DND-41 (cell line): ENCODE measurements at regions not wholly inside any gene's neighbourhood (a gene's known extent, or its start where the extent isn't known, plus 50 kb on each side); places are given as distances from the start of the nearest gene placed in this dataset.

ENCODE experiments used
- ATAC-seq: fragments of 200-7000 bp; cut with Tn5 transposase; 3 replicates; pipeline ENCODE4 v1.9.1; 2021; ENCODE audit warnings: low read depth; ENCODE audit not compliant: insufficient read depth
- DNase-seq: peaks from one replicate; pipeline ENCODE4 v3.0.0-alpha.2; 2020
- H2AFZ ChIP-seq: 2 replicates; pipeline ENCODE4 v1.6.0; 2012; ENCODE audit warnings: low read depth, low read length
- H3K27ac ChIP-seq: 2 replicates; pipeline ENCODE4 v1.5.1; 2012; ENCODE audit warnings: low read length, inconsistent platforms
- H3K27me3 ChIP-seq: fragments of 200-600 bp; sonication (generic); 2 replicates; pipeline ENCODE4 v1.6.0; 2012; ENCODE audit warnings: low read length, mild to moderate bottlenecking, inconsistent platforms; ENCODE audit not compliant: insufficient read depth, poor library complexity
- H3K36me3 ChIP-seq: 2 replicates; pipeline ENCODE4 v1.5.1; 2012; ENCODE audit warnings: low read length, inconsistent platforms; ENCODE audit not compliant: insufficient read depth
- H3K4me1 ChIP-seq: 2 replicates; pipeline ENCODE4 v1.5.1; 2012; ENCODE audit warnings: mild to moderate bottlenecking, low read length; ENCODE audit not compliant: insufficient read depth
- H3K4me2 ChIP-seq: 2 replicates; pipeline ENCODE4 v1.6.0; 2012; ENCODE audit warnings: mild to moderate bottlenecking, moderate library complexity, low read length, inconsistent platforms; ENCODE audit not compliant: insufficient read depth
- H3K4me3 ChIP-seq, 2 experiments: fragments of 200-600 bp in 1 of 2; shearing (Covaris generic) in 1 of 2; 2 replicates each; pipeline ENCODE4 v1.5.1; 2012 to 2016; ENCODE audit warnings: inconsistent platforms in 2 of 2, low read length in 2 of 2, mild to moderate bottlenecking in 2 of 2, low read depth in 1 of 2, moderate library complexity in 1 of 2
- H3K79me2 ChIP-seq: 2 replicates; pipeline ENCODE4 v1.6.0; 2012; ENCODE audit warnings: low read length, inconsistent platforms; ENCODE audit not compliant: insufficient read depth
- H3K9ac ChIP-seq: 2 replicates; pipeline ENCODE4 v1.6.0; 2012; ENCODE audit warnings: low read depth, mild to moderate bottlenecking, inconsistent platforms, low read length, moderate library complexity
- H3K9me3 ChIP-seq: 2 replicates; pipeline ENCODE4 v1.5.1; 2012; ENCODE audit warnings: low read length, moderate library complexity, mild to moderate bottlenecking, inconsistent platforms; ENCODE audit not compliant: insufficient read depth, severe bottlenecking
- H4K20me1 ChIP-seq: 2 replicates; pipeline ENCODE4 v1.6.0; 2012; ENCODE audit warnings: low read length; ENCODE audit not compliant: insufficient read depth
- EZH2 ChIP-seq: IDR thresholded peaks from 3 replicates; pipeline ENCODE4 v1.6.1; 2012; ENCODE audit warnings: borderline replicate concordance, low read depth, mild to moderate bottlenecking, moderate library complexity, low read length, inconsistent platforms; ENCODE audit not compliant: severe bottlenecking
- TF ChIP-seq, protein P1 (sequence below): IDR thresholded peaks from 2 replicates; pipeline ENCODE4 v1.5.1; 2012; ENCODE audit warnings: borderline replicate concordance, low read length, moderate library complexity, mild to moderate bottlenecking; ENCODE audit not compliant: poor library complexity, severe bottlenecking; ENCODE audit errors: extremely low read depth

DNA sequence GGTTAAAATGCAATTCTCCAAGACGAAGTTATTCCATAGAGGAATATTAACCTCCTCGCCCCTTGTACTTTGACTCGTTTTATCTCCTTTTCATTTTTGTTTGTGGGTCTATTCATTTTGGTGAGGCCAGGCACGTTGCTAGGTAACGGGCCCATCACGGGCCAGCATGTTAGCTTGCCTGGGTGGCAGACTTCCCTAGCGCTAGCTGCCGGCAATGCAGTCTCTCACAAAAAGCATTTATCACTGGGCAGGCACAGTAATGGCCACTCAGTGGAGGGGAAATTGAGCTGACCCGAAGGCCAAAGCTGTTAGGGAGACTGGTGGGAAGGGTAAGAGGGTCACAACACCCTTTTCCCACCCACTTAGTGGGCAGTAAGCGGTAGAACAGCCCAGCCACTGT lies 234.4 kb upstream of the FOXD3 start:
- no peak for ATAC-seq
- H3K9me3 ChIP-seq = no peaks in the 10 kb centered on the region
- no peak for DNase-seq
- H4K20me1 ChIP-seq = no peaks in the 10 kb centered on the region
- H3K9ac ChIP-seq = no peak overlapping the region
- no peak overlapping the region for H3K4me2 ChIP-seq
- TF ChIP-seq, protein P1, sequence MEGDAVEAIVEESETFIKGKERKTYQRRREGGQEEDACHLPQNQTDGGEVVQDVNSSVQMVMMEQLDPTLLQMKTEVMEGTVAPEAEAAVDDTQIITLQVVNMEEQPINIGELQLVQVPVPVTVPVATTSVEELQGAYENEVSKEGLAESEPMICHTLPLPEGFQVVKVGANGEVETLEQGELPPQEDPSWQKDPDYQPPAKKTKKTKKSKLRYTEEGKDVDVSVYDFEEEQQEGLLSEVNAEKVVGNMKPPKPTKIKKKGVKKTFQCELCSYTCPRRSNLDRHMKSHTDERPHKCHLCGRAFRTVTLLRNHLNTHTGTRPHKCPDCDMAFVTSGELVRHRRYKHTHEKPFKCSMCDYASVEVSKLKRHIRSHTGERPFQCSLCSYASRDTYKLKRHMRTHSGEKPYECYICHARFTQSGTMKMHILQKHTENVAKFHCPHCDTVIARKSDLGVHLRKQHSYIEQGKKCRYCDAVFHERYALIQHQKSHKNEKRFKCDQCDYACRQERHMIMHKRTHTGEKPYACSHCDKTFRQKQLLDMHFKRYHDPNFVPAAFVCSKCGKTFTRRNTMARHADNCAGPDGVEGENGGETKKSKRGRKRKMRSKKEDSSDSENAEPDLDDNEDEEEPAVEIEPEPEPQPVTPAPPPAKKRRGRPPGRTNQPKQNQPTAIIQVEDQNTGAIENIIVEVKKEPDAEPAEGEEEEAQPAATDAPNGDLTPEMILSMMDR = no peak
- no peak for TF ChIP-seq EZH2
- no peaks in the 10 kb centered on the region for H3K27me3 ChIP-seq
- no peak overlapping the region for H2AFZ ChIP-seq
- no peaks in the 10 kb centered on the region for H3K36me3 ChIP-seq
- H3K27ac ChIP-seq = no peak overlapping the region
- no peaks in the 10 kb centered on the region for H3K4me1 ChIP-seq
- H3K4me3 ChIP-seq = no peak overlapping the region
- H3K79me2 ChIP-seq = no peaks in the 10 kb centered on the region

- H4K20me1 ChIP-seq = no peaks in the 10 kb centered on the region
- DNase-seq (no peak), ATAC-seq (no peak)
- no peak overlapping the region for H3K27ac ChIP-seq
- no peak overlapping the region for H3K4me2 ChIP-seq
- H3K36me3 ChIP-seq = no peaks in the 10 kb centered on the region
- H2AFZ ChIP-seq = no peak overlapping the region
- no peak for TF ChIP-seq EZH2
- TF ChIP-seq, protein P1 = no peak
- H3K4me3 ChIP-seq = no peak overlapping the region
- H3K79me2 ChIP-seq = no peaks in the 10 kb centered on the region
- no peaks in the 10 kb centered on the region for H3K4me1 ChIP-seq
- no peak overlapping the region for H3K9ac ChIP-seq
- no peaks in the 10 kb centered on the region for H3K27me3 ChIP-seq
- no peaks in the 10 kb centered on the region for H3K9me3 ChIP-seq
Observed at GRCh38 chr1:63099188-63099587, 223.2 kb upstream of the FOXD3 start.

GRCh38 chr1:63101336-63101735 lies 221.0 kb upstream of the FOXD3 start:
- no peaks in the 10 kb centered on the region for H3K27me3 ChIP-seq
- no peaks in the 10 kb centered on the region for H3K4me1 ChIP-seq
- no peak overlapping the region for H3K4me3 ChIP-seq
- H3K79me2 ChIP-seq = no peaks in the 10 kb centered on the region
- no peak overlapping the region for H2AFZ ChIP-seq
- no peak overlapping the region for H3K9ac ChIP-seq
- H3K27ac ChIP-seq = no peak overlapping the region
- no peaks in the 10 kb centered on the region for H3K9me3 ChIP-seq
- no peak for ATAC-seq
- TF ChIP-seq, protein P1 = no peak
- no peak for TF ChIP-seq EZH2
- no peak overlapping the region for H3K4me2 ChIP-seq
- no peaks in the 10 kb centered on the region for H3K36me3 ChIP-seq
- DNase-seq = no peak
- H4K20me1 ChIP-seq = no peaks in the 10 kb centered on the region

DNA sequence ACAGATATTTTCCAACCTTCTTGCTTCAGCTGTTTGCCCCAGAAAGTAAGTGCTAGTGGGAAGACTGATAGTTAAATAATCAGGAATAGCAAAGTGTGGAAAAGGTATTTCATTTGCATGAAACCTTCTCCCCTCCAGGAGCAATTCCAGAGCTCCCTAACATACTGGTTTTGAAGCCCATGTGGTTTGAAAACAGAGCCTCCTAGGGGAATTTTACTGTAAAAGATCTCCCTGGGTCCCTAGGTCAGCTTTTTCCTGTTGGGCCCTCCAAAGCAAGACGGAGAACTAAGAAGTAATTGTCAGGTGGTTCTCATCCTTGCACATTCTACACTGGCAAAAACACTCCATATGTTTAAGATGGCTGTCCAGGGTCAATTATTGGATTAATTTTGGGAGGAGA lies 218.7 kb upstream of the FOXD3 start:
- no peaks in the 10 kb centered on the region for H3K79me2 ChIP-seq
- H3K9me3 ChIP-seq = no peaks in the 10 kb centered on the region
- no peaks in the 10 kb centered on the region for H4K20me1 ChIP-seq
- H3K4me3 ChIP-seq = no peak overlapping the region
- H3K9ac ChIP-seq = no peak overlapping the region
- no peak for DNase-seq
- TF ChIP-seq, protein P1 = no peak
- TF ChIP-seq EZH2 = no peak
- ATAC-seq = no peak
- no peaks in the 10 kb centered on the region for H3K4me1 ChIP-seq
- no peak overlapping the region for H3K27ac ChIP-seq
- H3K4me2 ChIP-seq = no peak overlapping the region
- H2AFZ ChIP-seq = no peak overlapping the region
- no peaks in the 10 kb centered on the region for H3K27me3 ChIP-seq
- no peaks in the 10 kb centered on the region for H3K36me3 ChIP-seq
